PC-3 (cell line): ENCODE measurements at regions not wholly inside any gene's neighbourhood (a gene's known extent, or its start where the extent isn't known, plus 50 kb on each side); places are given as distances from the start of the nearest gene placed in this dataset.

Source experiments
- ATAC-seq: fragments of 200-7000 bp; cut with Tn5 transposase; 2 replicates; pipeline ENCODE4 v1.9.1; 2020; ENCODE audit warnings: mild to moderate bottlenecking, moderate library complexity
- BruUV-seq: library from RNA; stranded (reverse); fragments of 400-500 nt; replicated peaks from 2 replicates; lab custom pipeline; 2021; lab: Mats Ljungman, UMichigan
- CTCF ChIA-PET: fragments of 300-600 bp; sonication (Branson Sonifier 250); formaldehyde crosslinking; loops from one replicate; lab custom pipeline; 2022; ENCODE audit warnings: antibody characterized with exemption; lab: Charles Lee
- POLR2A ChIA-PET: fragments of 300-600 bp; sonication (Branson Sonifier 250); formaldehyde crosslinking; loops from one replicate; lab custom pipeline; 2022; ENCODE audit warnings: antibody characterized with exemption; ENCODE audit not compliant: unreplicated experiment; lab: Charles Lee
- DNase-seq: peaks from one replicate; pipeline ENCODE4 v3.0.0-alpha.2; 2015
- H2AFZ ChIP-seq: fragments of 300-600 bp; sonication (generic); 2 replicates; pipeline ENCODE4 v1.6.0; 2016; ENCODE audit warnings: antibody characterized with exemption, low read length
- H3F3A ChIP-seq: fragments of 300-600 bp; sonication (generic); one replicate; pipeline ENCODE4 v1.6.0; 2017; ENCODE audit warnings: antibody characterized with exemption, low read length, control low read depth, mild to moderate bottlenecking; ENCODE audit not compliant: unreplicated experiment
- H3K27ac ChIP-seq: fragments of 300-600 bp; sonication (generic); 2 replicates; pipeline ENCODE4 v1.5.1; 2016; ENCODE audit warnings: mild to moderate bottlenecking, low read length
- H3K27me3 ChIP-seq: fragments of 300-600 bp; sonication (generic); 2 replicates; pipeline ENCODE4 v1.6.1; 2016; ENCODE audit warnings: low read length, mixed read lengths
- H3K36me3 ChIP-seq: fragments of 300-600 bp; sonication (generic); 2 replicates; pipeline ENCODE4 v1.6.1; 2016; ENCODE audit warnings: low read depth, mixed run types, low read length, mixed read lengths
- H3K4me1 ChIP-seq: fragments of 300-600 bp; sonication (generic); 2 replicates; pipeline ENCODE4 v1.5.1; 2016; ENCODE audit warnings: low read length; ENCODE audit not compliant: insufficient read depth
- H3K4me2 ChIP-seq: fragments of 300-600 bp; sonication (generic); 2 replicates; pipeline ENCODE4 v1.6.0; 2016; ENCODE audit warnings: low read length
- H3K4me3 ChIP-seq: fragments of 300-600 bp; sonication (generic); 2 replicates; pipeline ENCODE4 v1.5.1; 2016; ENCODE audit warnings: mild to moderate bottlenecking, low read length, mixed read lengths
- H3K79me2 ChIP-seq: fragments of 300-600 bp; sonication (generic); 2 replicates; pipeline ENCODE4 v1.6.1; 2017; ENCODE audit warnings: low read length, mixed read lengths
- H3K9ac ChIP-seq: fragments of 300-600 bp; sonication (generic); 2 replicates; pipeline ENCODE4 v1.6.0; 2016; ENCODE audit warnings: mild to moderate bottlenecking, low read length
- H3K9me2 ChIP-seq: fragments of 300-600 bp; sonication (generic); replicated peaks from 2 replicates; pipeline ENCODE4 v1.6.1; 2016; ENCODE audit warnings: mixed run types, low read length, mixed read lengths
- H3K9me3 ChIP-seq: fragments of 300-600 bp; sonication (generic); 2 replicates; pipeline ENCODE4 v1.6.1; 2016; ENCODE audit warnings: low read length, mixed read lengths
- H4K20me1 ChIP-seq: fragments of 300-600 bp; sonication (generic); 2 replicates; pipeline ENCODE4 v1.6.1; 2016; ENCODE audit warnings: low read length, mixed read lengths
- CTCF ChIP-seq: fragments of 300-600 bp; sonication (generic); conservative IDR thresholded peaks from 2 replicates; pipeline ENCODE4 v1.5.1; 2017; ENCODE audit warnings: antibody characterized with exemption, low read depth, mild to moderate bottlenecking, low read length
- EZH2 ChIP-seq: fragments of 300-600 bp; sonication (generic); IDR thresholded peaks from one replicate; pipeline ENCODE4 v1.6.1; 2017; ENCODE audit warnings: antibody characterized with exemption, mild to moderate bottlenecking, low read length; ENCODE audit not compliant: unreplicated experiment
- EZH2phosphoT487 ChIP-seq: fragments of 300-600 bp; sonication (generic); IDR thresholded peaks from 2 replicates; pipeline ENCODE4 v1.6.1; 2018; ENCODE audit warnings: mild to moderate bottlenecking, antibody characterized with exemption, low read length, borderline replicate concordance
- intact Hi-C: fragments of 100-400 bp; cut with micrococcal nuclease; formaldehyde crosslinking; loops from 2 replicates; pipeline ENCODE4 v1.9.0; 2023

- no peak overlapping the region for H3K4me3 ChIP-seq
- BruUV-seq, result no TSS peak
- ATAC-seq (no peak), DNase-seq (no peak)
- H4K20me1 ChIP-seq, result no peaks in the 10 kb centered on the region
- no peak overlapping the region for H3K4me2 ChIP-seq
- intact Hi-C loops, result no loop called here
- peaks cover 15% of the 10 kb centered on the region; the same call in 1 of the 2 replicates for H3K27me3 ChIP-seq
- H3K9me2 ChIP-seq, result no peaks in the 10 kb centered on the region
- H3K79me2 ChIP-seq, result no peaks in the 10 kb centered on the region
- TF ChIP-seq EZH2 (no peak), EZH2phosphoT487 (no peak), CTCF (no peak)
- no peaks in the 10 kb centered on the region for H3F3A ChIP-seq
- H2AFZ ChIP-seq, result no peak overlapping the region
- no peak overlapping the region for H3K27ac ChIP-seq
- no peaks in the 10 kb centered on the region for H3K9me3 ChIP-seq
- no peaks in the 10 kb centered on the region for H3K4me1 ChIP-seq
- H3K9ac ChIP-seq, result no peak overlapping the region
- no peaks in the 10 kb centered on the region for H3K36me3 ChIP-seq
- ChIA-PET CTCF (interaction anchor here (0.6 kb wide), 1 partner anchor 218 kb away, joined by 3 read pairs; no protein-coding TSS in a partner anchor), POLR2A (interaction anchor here (0.7 kb wide), 1 partner anchor 218 kb away, joined by 3 read pairs; no protein-coding TSS in a partner anchor)
Observed at GRCh38 chr4:4792466-4792865, 67.0 kb upstream of the MSX1 start.

DNA sequence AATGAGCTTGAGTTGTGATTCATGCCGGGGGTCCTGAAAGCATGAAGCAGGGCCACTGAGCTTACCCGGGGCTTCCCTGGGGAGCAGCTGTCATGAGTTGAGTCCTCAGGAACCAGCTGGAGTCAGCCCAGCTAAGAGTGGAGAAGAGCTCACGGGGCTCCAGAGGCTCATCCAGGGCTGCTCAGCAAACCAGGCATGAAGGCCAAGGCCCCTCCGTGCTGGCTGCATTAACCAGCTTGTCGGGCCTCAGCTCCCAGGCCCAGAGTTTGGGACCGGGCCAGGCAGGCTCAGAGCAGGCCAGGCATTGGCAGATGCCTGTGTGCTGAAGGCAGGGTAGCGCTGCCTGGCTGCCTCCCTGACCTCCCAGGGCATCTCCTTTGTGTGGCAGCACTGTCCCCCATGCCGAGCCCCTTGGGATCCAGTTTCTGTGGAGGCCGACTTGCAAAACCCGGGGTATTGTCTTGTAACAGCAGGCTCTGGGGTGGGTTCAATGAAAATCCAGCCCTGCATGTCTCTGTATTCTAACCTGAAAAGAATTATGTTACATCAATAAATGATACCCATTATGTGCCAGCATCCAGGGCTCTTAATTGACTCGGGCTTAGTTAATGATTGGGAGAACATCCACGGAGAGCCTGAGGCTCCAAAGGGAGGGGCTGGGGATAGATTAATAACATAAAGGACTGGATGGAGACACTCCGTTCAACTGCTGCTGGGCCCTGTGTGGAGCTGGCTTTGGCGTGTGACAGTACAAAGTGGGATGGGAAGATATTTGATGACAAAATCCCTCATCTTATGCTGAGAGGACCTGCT, 68.0 kb upstream of the MSX1 start:
- Histone ChIP-seq H3K36me3 (no peaks in the 10 kb centered on the region), H3K4me3 (no peak overlapping the region), H4K20me1 (no peaks in the 10 kb centered on the region), H3K9me2 (no peaks in the 10 kb centered on the region), H3K4me1 (no peaks in the 10 kb centered on the region), H3K9ac (no peak overlapping the region), H3K9me3 (no peaks in the 10 kb centered on the region), H3K27me3 (peaks cover 12% of the 10 kb centered on the region; the same call in 1 of the 2 replicates), H3F3A (no peaks in the 10 kb centered on the region), H3K79me2 (no peaks in the 10 kb centered on the region), H3K27ac (no peak overlapping the region), H2AFZ (no peak overlapping the region), H3K4me2 (no peak overlapping the region)
- ChIA-PET CTCF (interaction anchor here (0.6 kb wide), 1 partner anchor 217 kb away, joined by 3 read pairs; no protein-coding TSS in a partner anchor), POLR2A (interaction anchor here (0.7 kb wide), 1 partner anchor 217 kb away, joined by 3 read pairs; no protein-coding TSS in a partner anchor)
- TF ChIP-seq EZH2phosphoT487 (no peak), EZH2 (no peak)
- no peak for DNase-seq
- intact Hi-C loops, result no loop called here
- ATAC-seq, result no peak
- BruUV-seq, result no TSS peak

DNA sequence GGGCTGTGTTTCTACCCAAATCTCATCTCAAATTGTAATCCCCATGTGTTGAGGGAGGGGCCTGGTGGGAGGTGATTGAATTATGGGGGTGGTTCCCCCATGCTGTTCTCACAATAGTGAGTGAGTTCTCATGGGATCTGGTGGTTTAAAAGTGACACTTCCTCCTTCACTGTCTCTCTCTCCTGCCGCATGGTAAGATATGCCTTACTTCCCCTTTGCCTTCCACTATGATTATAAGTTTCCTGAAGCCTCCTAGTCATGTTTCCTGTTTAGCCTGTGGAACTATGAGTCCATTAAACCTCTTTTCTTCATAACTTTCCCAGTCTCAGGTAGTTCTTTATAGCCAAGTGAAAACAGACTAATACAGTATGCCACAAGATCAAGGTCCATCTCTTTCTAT, 70.0 kb upstream of the MSX1 start:
- no TSS peak for BruUV-seq
- Histone ChIP-seq H3K4me3 (no peak overlapping the region), H3K9me3 (no peaks in the 10 kb centered on the region), H3K27ac (no peak overlapping the region), H3K4me2 (no peak overlapping the region), H3K4me1 (no peaks in the 10 kb centered on the region), H3K36me3 (no peaks in the 10 kb centered on the region), H3K27me3 (peaks cover 12% of the 10 kb centered on the region; the same call in 1 of the 2 replicates), H3K9me2 (no peaks in the 10 kb centered on the region), H4K20me1 (no peaks in the 10 kb centered on the region), H2AFZ (no peak overlapping the region), H3K9ac (no peak overlapping the region), H3F3A (no peaks in the 10 kb centered on the region), H3K79me2 (no peaks in the 10 kb centered on the region)
- ChIA-PET CTCF (no interaction called here), POLR2A (no interaction called here)
- DNase-seq (no peak), ATAC-seq (no peak)
- TF ChIP-seq CTCF (no peak), EZH2phosphoT487 (no peak), EZH2 (no peak)
- intact Hi-C loops, result no loop called here
